BJ (cell line): ENCODE measurements at regions not wholly inside any gene's neighbourhood (a gene's known extent, or its start where the extent isn't known, plus 50 kb on each side); places are given as distances from the start of the nearest gene placed in this dataset.

Experiments used
- CTCF ChIA-PET: fragments of 350-600 bp; formaldehyde crosslinking; extraction: SDS; loops from one replicate; lab custom pipeline; 2021; ENCODE audit warnings: antibody characterized with exemption, inconsistent platforms; lab: Yijun Ruan, JAX
- POLR2A ChIA-PET: fragments of 300-600 bp; sonication (Branson Sonifier 250); formaldehyde crosslinking; extraction: SDS; loops from one replicate; lab custom pipeline; 2021; ENCODE audit warnings: antibody characterized with exemption; lab: Charles Lee
- DNase-seq: peaks from one replicate; pipeline ENCODE4 v3.0.0-alpha.2; 2011; ENCODE audit warnings: low read depth
- H3K27me3 ChIP-seq: 2 replicates; pipeline ENCODE4 v1.6.0; 2011; ENCODE audit warnings: low read length; ENCODE audit not compliant: control insufficient read depth, insufficient read depth
- H3K36me3 ChIP-seq: 2 replicates; pipeline ENCODE4 v1.5.1; 2011; ENCODE audit warnings: low read length; ENCODE audit not compliant: control insufficient read depth, insufficient read depth
- H3K4me3 ChIP-seq: 2 replicates; pipeline ENCODE4 v1.5.1; 2011; ENCODE audit warnings: low read depth, mild to moderate bottlenecking, control low read depth, low read length
- CTCF ChIP-seq: IDR thresholded peaks from 2 replicates; pipeline ENCODE4 v1.5.1; 2011; ENCODE audit warnings: low read depth, mild to moderate bottlenecking, control low read depth, inconsistent platforms, low read length, moderate library complexity; ENCODE audit not compliant: insufficient read depth

- no peak overlapping the region for H3K4me3 ChIP-seq
- CTCF ChIA-PET: no interaction called here
- DNase-seq: no peak
- POLR2A ChIA-PET: no interaction called here
- no peak for TF ChIP-seq CTCF
- H3K27me3 ChIP-seq: no peaks in the 10 kb centered on the region; the same call in 1 of the 2 replicates
- no peaks in the 10 kb centered on the region for H3K36me3 ChIP-seq
These were observed 467.3 kb downstream of the DNAH5 start for GRCh38 chr5:13477118-13477737.

GRCh38 chr5:13472842-13473241 lies 471.6 kb downstream of the DNAH5 start:
- no peak for DNase-seq
- no peaks in the 10 kb centered on the region for H3K27me3 ChIP-seq
- TF ChIP-seq CTCF: no peak
- ChIA-PET POLR2A (no interaction called here), CTCF (interaction anchor here (1.8 kb wide), 1 partner anchor 10 kb away, joined by 3 read pairs; no protein-coding TSS in a partner anchor)
- no peak overlapping the region for H3K4me3 ChIP-seq
- H3K36me3 ChIP-seq: no peaks in the 10 kb centered on the region

- Histone ChIP-seq H3K4me3 (no peak overlapping the region), H3K27me3 (no peaks in the 10 kb centered on the region), H3K36me3 (no peaks in the 10 kb centered on the region)
- no peak for DNase-seq
- no peak for TF ChIP-seq CTCF
- ChIA-PET CTCF (interaction anchor here (1.0 to 1.8 kb wide), 2 partner anchors 8 to 12 kb away, joined by 3 read pairs; no protein-coding TSS in a partner anchor), POLR2A (no interaction called here)
These were observed 473.5 kb downstream of the DNAH5 start for GRCh38 chr5:13470975-13471374.

- POLR2A ChIA-PET: no interaction called here
- no peaks in the 10 kb centered on the region for H3K36me3 ChIP-seq
- no peaks in the 10 kb centered on the region for H3K27me3 ChIP-seq
- no peak for TF ChIP-seq CTCF
- H3K4me3 ChIP-seq: no peak overlapping the region
- no peak for DNase-seq
- CTCF ChIA-PET: interaction anchor here (1.0 kb wide), 1 partner anchor 9 kb away, joined by 3 read pairs; no protein-coding TSS in a partner anchor
These were observed 474.2 kb downstream of the DNAH5 start for GRCh38 chr5:13470263-13470662.

- Histone ChIP-seq H3K27me3 (no peaks in the 10 kb centered on the region), H3K4me3 (no peak overlapping the region), H3K36me3 (no peaks in the 10 kb centered on the region)
- TF ChIP-seq CTCF: no peak
- ChIA-PET POLR2A (no interaction called here), CTCF (interaction anchor here (0.9 kb wide), 1 partner anchor 15 kb away, joined by 3 read pairs; no protein-coding TSS in a partner anchor)
- DNase-seq: no peak
These were observed 479.8 kb downstream of the DNAH5 start for GRCh38 chr5:13464532-13465193.
